ENCODE measurements at regions not wholly inside any gene's neighbourhood (a gene's known extent, or its start where the extent isn't known, plus 50 kb on each side); places are given as distances from the start of the nearest gene placed in this dataset.

GRCh38 chr7:94296881-94297280 is 97.8 kb upstream of the COL1A2 start:
- no peak for DNase-seq (ENCODE audit: low read depth)
- H3K4me3 ChIP-seq (ENCODE audit: low read depth, low read length), result no peak overlapping the region
- TF ChIP-seq CTCF (IDR thresholded peaks at IDR 0.05; ENCODE audit: control insufficient read depth, extremely low read depth, insufficient read depth), result no peak

GRCh38 chr7:94297397-94297838 is 97.3 kb upstream of the COL1A2 start:
- DNase-seq (ENCODE audit: low read depth), result no peak
- no peak for TF ChIP-seq CTCF (IDR thresholded peaks at IDR 0.05; ENCODE audit: control insufficient read depth, extremely low read depth, insufficient read depth)
- no peak overlapping the region for H3K4me3 ChIP-seq (ENCODE audit: low read depth, low read length)

- H3K4me3 ChIP-seq (ENCODE audit: low read depth, low read length), result no peak overlapping the region
- TF ChIP-seq CTCF (IDR thresholded peaks at IDR 0.05; ENCODE audit: control insufficient read depth, extremely low read depth, insufficient read depth), result no peak
- DNase-seq (ENCODE audit: low read depth), result no peak
Observed at GRCh38 chr7:94298943-94299342, 95.8 kb upstream of the COL1A2 start.

GRCh38 chr7:94300176-94300835 is 94.4 kb upstream of the COL1A2 start:
- DNase-seq (ENCODE audit: low read depth), result no peak
- no peak overlapping the region for H3K4me3 ChIP-seq (ENCODE audit: low read depth, low read length)
- TF ChIP-seq CTCF (IDR thresholded peaks at IDR 0.05; ENCODE audit: control insufficient read depth, extremely low read depth, insufficient read depth), result no peak

- H3K4me3 ChIP-seq (ENCODE audit: low read depth, low read length), result no peak overlapping the region
- TF ChIP-seq CTCF (IDR thresholded peaks at IDR 0.05; ENCODE audit: control insufficient read depth, extremely low read depth, insufficient read depth), result no peak
Observed at GRCh38 chr7:94301024-94301586, 93.6 kb upstream of the COL1A2 start.

GRCh38 chr7:94303118-94303517 is 91.6 kb upstream of the COL1A2 start:
- H3K4me3 ChIP-seq (ENCODE audit: low read depth, low read length), result no peak overlapping the region
- DNase-seq (ENCODE audit: low read depth), result no peak
- TF ChIP-seq CTCF (IDR thresholded peaks at IDR 0.05; ENCODE audit: control insufficient read depth, extremely low read depth, insufficient read depth), result no peak

More at GRCh38 chr7:94301024-94301586, 93.6 kb upstream of the COL1A2 start:
- DNase-seq (ENCODE audit: low read depth), result no peak

GRCh38 chr7:94303695-94304094 is 91.0 kb upstream of the COL1A2 start:
- DNase-seq (ENCODE audit: low read depth), result no peak
- no peak for TF ChIP-seq CTCF (IDR thresholded peaks at IDR 0.05; ENCODE audit: control insufficient read depth, extremely low read depth, insufficient read depth)
- no peak overlapping the region for H3K4me3 ChIP-seq (ENCODE audit: low read depth, low read length)

Measured in LNCaP clone FGC (cell line).